ENCODE measurements at regions not wholly inside any gene's neighbourhood (a gene's known extent, or its start where the extent isn't known, plus 50 kb on each side); places are given as distances from the start of the nearest gene placed in this dataset. TPM values are rescaled to one million over a fixed set of nuclear protein-coding genes. Genes with fewer than 3 reads are reported as not detected.

DNA sequence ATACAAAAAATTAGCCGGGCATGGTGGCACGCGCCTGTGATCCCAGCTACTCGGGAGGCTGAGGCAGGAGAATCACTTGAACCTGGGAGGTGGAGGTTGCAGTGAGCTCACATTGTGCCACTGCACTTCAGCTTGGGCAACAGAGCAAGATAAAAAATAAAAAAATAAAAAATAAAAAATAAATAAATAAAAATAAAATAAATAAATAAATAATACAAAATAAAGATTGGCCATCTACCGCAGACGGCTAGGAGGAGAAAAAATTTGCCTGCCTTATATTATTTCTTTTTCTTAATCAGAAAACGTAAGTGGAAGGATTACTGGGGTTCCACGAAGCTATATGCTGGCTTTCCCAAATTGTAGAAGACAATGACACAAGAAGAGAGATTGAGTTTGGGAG is 229.7 kb downstream of the EPHA4 start:
- intact Hi-C loops (cut with micrococcal nuclease): no loop called here
- CTCF ChIA-PET: no interaction called here

DNA sequence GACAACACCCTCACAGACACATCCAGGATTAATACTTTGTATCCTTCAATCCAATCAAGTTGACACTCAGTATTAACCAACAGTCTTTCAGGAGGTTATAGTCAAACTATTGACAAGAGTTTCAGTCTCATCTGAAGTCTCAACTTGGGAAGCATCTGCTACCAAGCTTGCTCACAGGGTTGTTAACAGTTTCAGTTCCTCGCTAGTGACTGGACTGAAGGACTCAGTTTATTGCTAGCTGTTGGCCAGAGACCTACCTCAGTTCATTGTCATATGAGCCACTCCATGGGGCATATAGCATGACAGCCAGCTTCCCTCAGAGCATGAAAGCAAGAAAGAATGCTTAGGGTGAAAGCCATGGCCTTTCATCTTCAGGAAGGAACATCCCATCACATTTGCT is 228.6 kb downstream of the EPHA4 start:
- intact Hi-C loops (cut with micrococcal nuclease): no loop called here
- Mint-ChIP-seq H3K4me3 (no peak overlapping the region), H3K9me3 (no peaks in the 10 kb centered on the region), H3K27ac (no peak overlapping the region), H3K4me1 (ENCODE audit: low read depth) (no peaks in the 10 kb centered on the region), H3K27me3 (ENCODE audit: low read depth) (peaks cover 4% of the 10 kb centered on the region), H3K36me3 (ENCODE audit: low read depth) (no peaks in the 10 kb centered on the region)
- no peak for DNase-seq
- CTCF ChIA-PET: no interaction called here

More for the DNA sequence above, 229.7 kb downstream of the EPHA4 start:
- Mint-ChIP-seq H3K4me3 (no peak overlapping the region), H3K4me1 (ENCODE audit: low read depth) (no peaks in the 10 kb centered on the region), H3K27ac (no peak overlapping the region), H3K27me3 (ENCODE audit: low read depth) (peaks cover 4% of the 10 kb centered on the region), H3K9me3 (no peaks in the 10 kb centered on the region), H3K36me3 (ENCODE audit: low read depth) (no peaks in the 10 kb centered on the region)
- DNase-seq: no peak

DNA sequence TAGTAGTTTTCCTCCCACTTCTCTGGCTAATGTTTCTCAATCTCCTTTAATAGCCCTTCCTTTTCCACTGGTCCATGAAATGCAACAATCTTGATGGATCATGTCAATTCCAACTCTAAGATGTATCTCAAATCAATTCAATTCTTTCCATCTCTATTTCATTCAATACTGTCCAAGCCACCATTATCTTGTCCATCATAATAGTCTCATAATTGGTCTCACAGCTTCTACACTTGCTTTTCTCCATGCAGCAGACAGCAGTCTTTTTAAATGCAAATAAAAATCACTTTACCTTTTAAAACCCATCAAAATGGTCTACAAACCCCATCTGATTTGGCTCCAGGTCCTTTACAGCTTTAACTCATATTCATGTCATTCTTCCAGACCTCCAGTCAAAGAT is 226.6 kb downstream of the EPHA4 start:
- no peak for DNase-seq
- Mint-ChIP-seq H3K4me3 (no peak overlapping the region), H3K27ac (no peak overlapping the region), H3K9me3 (no peaks in the 10 kb centered on the region), H3K36me3 (ENCODE audit: low read depth) (no peaks in the 10 kb centered on the region), H3K27me3 (ENCODE audit: low read depth) (peaks cover 4% of the 10 kb centered on the region), H3K4me1 (ENCODE audit: low read depth) (no peaks in the 10 kb centered on the region)
- intact Hi-C loops (cut with micrococcal nuclease): no loop called here
- CTCF ChIA-PET: no interaction called here

DNA sequence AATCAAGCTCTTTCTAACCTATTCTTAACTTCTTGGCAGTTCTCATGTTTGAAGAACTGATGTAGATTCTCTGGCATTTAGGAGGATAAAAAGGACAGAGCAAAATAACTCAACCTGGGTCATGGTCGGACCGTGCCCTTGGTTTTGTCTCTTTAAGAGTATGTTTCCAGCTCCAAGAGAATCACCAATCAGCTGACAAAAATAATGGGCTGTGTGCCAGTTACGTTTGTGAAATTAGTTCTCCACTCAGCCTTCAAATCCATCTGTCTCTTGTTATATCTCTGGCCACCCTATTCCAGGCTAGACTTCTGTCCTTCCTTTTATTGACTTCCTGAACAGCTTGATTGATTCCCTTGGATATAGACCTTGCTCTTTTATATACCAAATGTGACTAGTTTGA is 225.7 kb downstream of the EPHA4 start:
- peaks cover 4% of the 10 kb centered on the region for H3K27me3 Mint-ChIP-seq (ENCODE audit: low read depth)
- no peak for DNase-seq
- no peaks in the 10 kb centered on the region for H3K9me3 Mint-ChIP-seq
- no peaks in the 10 kb centered on the region for H3K4me1 Mint-ChIP-seq (ENCODE audit: low read depth)
- intact Hi-C loops (cut with micrococcal nuclease): no loop called here
- no peaks in the 10 kb centered on the region for H3K36me3 Mint-ChIP-seq (ENCODE audit: low read depth)
- CTCF ChIA-PET: no interaction called here
- no peak overlapping the region for H3K4me3 Mint-ChIP-seq
- H3K27ac Mint-ChIP-seq: no peak overlapping the region

DNA sequence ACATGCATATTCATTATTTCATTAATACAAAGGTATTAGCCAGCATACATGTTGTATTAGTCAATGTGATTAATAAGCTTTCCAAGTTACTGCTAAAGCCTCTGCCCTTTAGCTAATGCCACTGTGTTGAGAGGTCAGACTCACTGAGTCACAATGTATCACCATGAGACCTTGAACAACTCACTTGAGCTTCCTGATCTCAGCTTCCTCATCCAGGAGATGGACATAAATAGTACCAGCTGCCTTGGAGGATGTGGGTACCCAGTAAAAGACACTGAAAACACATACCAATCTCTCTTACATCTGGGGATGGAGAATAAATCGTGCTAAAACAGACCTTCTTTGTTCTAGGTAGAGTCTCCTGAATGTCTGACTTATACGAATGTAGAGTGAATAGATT is 224.6 kb downstream of the EPHA4 start:
- no peaks in the 10 kb centered on the region for H3K4me1 Mint-ChIP-seq (ENCODE audit: low read depth)
- no peak for DNase-seq
- H3K27me3 Mint-ChIP-seq (ENCODE audit: low read depth): peaks cover 1% of the 10 kb centered on the region
- no peak overlapping the region for H3K4me3 Mint-ChIP-seq
- no peaks in the 10 kb centered on the region for H3K36me3 Mint-ChIP-seq (ENCODE audit: low read depth)
- intact Hi-C loops (cut with micrococcal nuclease): no loop called here
- H3K9me3 Mint-ChIP-seq: no peaks in the 10 kb centered on the region
- no peak overlapping the region for H3K27ac Mint-ChIP-seq
- CTCF ChIA-PET: no interaction called here

DNA sequence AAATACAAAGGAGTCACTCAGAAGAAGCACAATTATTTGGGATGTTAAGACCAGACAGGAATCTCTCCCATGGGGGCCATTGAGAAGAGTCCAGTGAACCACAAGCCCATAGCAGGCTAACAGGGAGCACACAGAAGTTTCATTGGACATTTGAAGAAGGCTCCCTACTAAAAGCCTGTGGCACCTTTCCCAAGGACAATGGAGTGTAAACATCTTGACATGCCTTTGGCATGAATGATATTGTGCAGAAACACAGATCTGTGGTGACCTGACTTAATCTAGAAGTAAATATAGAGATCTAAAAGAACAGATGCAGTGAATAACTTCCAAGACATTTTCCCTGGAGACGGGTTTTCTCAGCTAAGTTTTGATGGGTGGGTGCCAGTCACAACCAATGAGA is 221.5 kb downstream of the EPHA4 start:
- no peaks in the 10 kb centered on the region for H3K4me1 Mint-ChIP-seq (ENCODE audit: low read depth)
- H3K9me3 Mint-ChIP-seq: peaks cover 3% of the 10 kb centered on the region
- CTCF ChIA-PET: no interaction called here
- intact Hi-C loops (cut with micrococcal nuclease): no loop called here
- peaks cover 1% of the 10 kb centered on the region for H3K27me3 Mint-ChIP-seq (ENCODE audit: low read depth)
- no peak overlapping the region for H3K27ac Mint-ChIP-seq
- H3K36me3 Mint-ChIP-seq (ENCODE audit: low read depth): no peaks in the 10 kb centered on the region
- no peak overlapping the region for H3K4me3 Mint-ChIP-seq
- DNase-seq: no peak

DNA sequence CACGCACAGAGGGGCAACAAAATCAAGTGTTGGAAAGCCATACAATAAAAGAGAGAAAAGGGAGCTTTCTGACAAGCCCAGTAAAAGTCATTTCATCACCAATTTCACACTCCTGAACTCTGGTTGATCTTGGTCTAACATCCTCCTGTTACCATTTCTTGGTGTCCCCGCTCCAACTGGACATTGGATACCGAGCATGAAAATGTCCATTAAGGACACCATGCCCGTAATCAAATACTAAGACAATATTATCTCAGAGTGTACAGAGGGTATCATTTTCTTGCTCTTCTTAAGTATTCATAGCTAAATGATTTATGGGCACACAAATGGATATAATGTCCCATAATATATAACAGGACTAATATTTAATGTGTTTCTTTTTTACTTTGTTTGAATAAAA is 218.9 kb downstream of the EPHA4 start:
- Mint-ChIP-seq H3K9me3 (peaks cover 3% of the 10 kb centered on the region), H3K4me1 (ENCODE audit: low read depth) (no peaks in the 10 kb centered on the region), H3K27ac (no peak overlapping the region), H3K36me3 (ENCODE audit: low read depth) (no peaks in the 10 kb centered on the region), H3K27me3 (ENCODE audit: low read depth) (peaks cover 3% of the 10 kb centered on the region), H3K4me3 (no peak overlapping the region)
- intact Hi-C loops (cut with micrococcal nuclease): no loop called here
- no peak for DNase-seq
- CTCF ChIA-PET: no interaction called here

DNA sequence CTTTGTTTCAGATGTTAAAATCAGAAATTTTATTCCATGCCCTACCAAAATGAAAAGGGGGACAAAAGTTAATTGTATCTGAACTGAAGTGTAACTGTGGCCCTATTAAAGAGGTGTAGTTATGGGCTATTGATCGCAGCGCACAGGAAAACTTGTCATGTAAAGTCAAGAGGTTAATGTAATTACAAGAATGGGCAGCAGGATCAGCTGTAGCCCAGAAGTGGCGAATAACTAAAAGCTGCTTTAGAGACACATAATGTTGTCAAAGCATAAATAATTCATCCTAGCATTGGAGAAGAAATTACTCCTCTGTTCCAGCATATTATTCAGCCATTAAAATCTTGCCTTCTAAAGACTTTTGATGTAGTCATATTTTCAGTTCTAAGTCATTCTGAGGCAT is 211.8 kb downstream of the EPHA4 start:
- H3K27me3 Mint-ChIP-seq (ENCODE audit: low read depth): peaks cover 2% of the 10 kb centered on the region
- no peaks in the 10 kb centered on the region for H3K4me1 Mint-ChIP-seq (ENCODE audit: low read depth)
- CTCF ChIA-PET: no interaction called here
- H3K36me3 Mint-ChIP-seq (ENCODE audit: low read depth): no peaks in the 10 kb centered on the region
- H3K9me3 Mint-ChIP-seq: no peaks in the 10 kb centered on the region
- no peak overlapping the region for H3K4me3 Mint-ChIP-seq
- intact Hi-C loops (cut with micrococcal nuclease): no loop called here
- no peak overlapping the region for H3K27ac Mint-ChIP-seq
- no peak for DNase-seq

DNA sequence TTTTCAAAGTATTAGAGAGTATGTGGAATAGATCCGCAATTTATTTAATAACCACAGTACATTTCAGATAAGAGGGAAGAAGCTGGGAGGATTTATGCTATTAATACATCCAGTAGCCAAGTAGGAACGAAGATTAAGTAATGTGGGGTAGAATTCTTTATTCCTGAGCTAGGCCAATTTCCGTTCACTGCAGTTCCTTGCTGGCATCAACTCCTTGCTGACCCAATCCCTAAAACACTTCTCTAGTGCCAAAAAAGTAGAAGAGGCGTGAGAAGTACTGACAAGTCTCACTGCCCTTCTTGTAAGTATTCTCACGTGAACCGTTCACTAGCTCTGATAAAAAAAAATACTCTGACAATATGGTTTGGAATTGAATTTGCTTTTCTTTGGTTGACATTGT is 211.4 kb downstream of the EPHA4 start:
- H3K4me3 Mint-ChIP-seq: no peak overlapping the region
- H3K9me3 Mint-ChIP-seq: no peaks in the 10 kb centered on the region
- CTCF ChIA-PET: no interaction called here
- no peaks in the 10 kb centered on the region for H3K36me3 Mint-ChIP-seq (ENCODE audit: low read depth)
- no peak for DNase-seq
- no peak overlapping the region for H3K27ac Mint-ChIP-seq
- intact Hi-C loops (cut with micrococcal nuclease): no loop called here
- H3K27me3 Mint-ChIP-seq (ENCODE audit: low read depth): peaks cover 1% of the 10 kb centered on the region
- no peaks in the 10 kb centered on the region for H3K4me1 Mint-ChIP-seq (ENCODE audit: low read depth)

DNA sequence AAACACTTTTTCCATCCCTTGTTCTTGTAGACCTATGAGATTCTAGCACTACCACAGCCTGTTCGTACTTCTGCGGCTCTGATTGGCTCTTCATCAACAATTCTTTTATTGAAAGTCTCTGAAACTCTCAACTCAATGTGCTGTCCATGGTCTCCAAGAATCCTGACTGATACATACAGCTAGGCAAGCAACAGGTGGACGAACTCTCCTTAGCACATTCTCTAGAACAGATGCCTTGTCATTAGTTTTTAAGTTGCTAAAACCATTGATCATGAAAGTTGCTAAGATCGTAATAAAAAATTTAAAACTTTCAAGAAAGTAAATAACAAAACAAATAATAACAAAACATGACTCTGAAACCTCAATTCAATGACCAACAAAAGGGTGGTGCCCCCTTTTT is 210.5 kb downstream of the EPHA4 start:
- H3K4me1 Mint-ChIP-seq (ENCODE audit: low read depth): no peaks in the 10 kb centered on the region
- H3K36me3 Mint-ChIP-seq (ENCODE audit: low read depth): no peaks in the 10 kb centered on the region
- H3K4me3 Mint-ChIP-seq: no peak overlapping the region
- CTCF ChIA-PET: no interaction called here
- no peaks in the 10 kb centered on the region for H3K9me3 Mint-ChIP-seq
- H3K27ac Mint-ChIP-seq: no peak overlapping the region
- intact Hi-C loops (cut with micrococcal nuclease): no loop called here
- H3K27me3 Mint-ChIP-seq (ENCODE audit: low read depth): no peaks in the 10 kb centered on the region
- DNase-seq: no peak

DNA sequence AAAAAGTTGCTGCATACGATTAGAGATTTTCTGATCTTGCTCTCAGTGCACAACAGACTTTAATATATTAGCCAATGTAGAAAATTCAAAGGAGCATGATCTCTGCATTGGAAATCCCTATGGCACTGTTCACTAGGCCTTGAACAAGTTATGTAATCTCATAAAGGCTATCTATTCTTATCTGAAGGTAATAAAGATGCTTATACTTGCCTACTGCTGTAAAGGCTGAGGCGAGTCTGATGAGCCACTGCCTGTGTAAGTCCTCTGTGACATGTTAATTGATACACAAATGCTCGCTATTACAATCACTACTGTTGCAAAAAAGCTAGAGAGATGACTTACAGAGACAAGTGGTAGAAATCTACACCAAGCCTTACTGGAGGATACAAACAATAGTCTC is 207.4 kb downstream of the EPHA4 start:
- Mint-ChIP-seq H3K27me3 (ENCODE audit: low read depth) (no peaks in the 10 kb centered on the region), H3K4me1 (ENCODE audit: low read depth) (no peaks in the 10 kb centered on the region), H3K4me3 (no peak overlapping the region), H3K27ac (no peak overlapping the region), H3K36me3 (ENCODE audit: low read depth) (no peaks in the 10 kb centered on the region), H3K9me3 (no peaks in the 10 kb centered on the region)
- no peak for DNase-seq
- CTCF ChIA-PET: no interaction called here
- intact Hi-C loops (cut with micrococcal nuclease): no loop called here

Small RNAs in the stretch of these regions (microRNA-seq; reads per million reads assigned to microRNA genes)
- gene MIR4268 (ENCODE audit: borderline microRNAs expressed, borderline replicate concordance): not detected

Measured in activated naive CD4-positive, alpha-beta T cell treated with anti-CD3 and anti-CD28 coated beads for 36 hours (primary cell).